Effector memory CD4-positive, alpha-beta T cell (primary cell): ENCODE measurements at regions not wholly inside any gene's neighbourhood (a gene's known extent, or its start where the extent isn't known, plus 50 kb on each side); places are given as distances from the start of the nearest gene placed in this dataset.
A peak's percentile ranks its signal among the peaks of the same experiment; 100 is the strongest.

Source experiments
- DNase-seq, 3 donors: peaks; one replicate each; pipeline ENCODE4 v3.0.0-alpha.2; 2020
- H3K27ac ChIP-seq: 2 replicates; pipeline ENCODE4 v1.7.0; 2013; ENCODE audit warnings: mild to moderate bottlenecking, low read length, moderate library complexity; ENCODE audit not compliant: insufficient read depth, poor library complexity, severe bottlenecking
- H3K27me3 ChIP-seq: replicated peaks from 2 replicates; pipeline ENCODE4 v1.7.0; 2013; ENCODE audit warnings: mild to moderate bottlenecking, low read length; ENCODE audit not compliant: insufficient read depth, control insufficient read depth, poor library complexity, severe bottlenecking
- H3K36me3 ChIP-seq: 2 replicates; pipeline ENCODE4 v1.7.0; 2013; ENCODE audit warnings: mild to moderate bottlenecking, low read length, moderate library complexity; ENCODE audit not compliant: control insufficient read depth, insufficient read depth
- H3K4me1 ChIP-seq: 2 replicates; pipeline ENCODE4 v1.7.0; 2013; ENCODE audit warnings: low read length, mild to moderate bottlenecking; ENCODE audit not compliant: control insufficient read depth, insufficient read depth, poor library complexity, severe bottlenecking
- H3K4me3 ChIP-seq: 2 replicates; pipeline ENCODE4 v1.7.0; 2013; ENCODE audit warnings: low read length, low read depth, mild to moderate bottlenecking; ENCODE audit not compliant: insufficient read depth, poor library complexity, severe bottlenecking
- H3K9me3 ChIP-seq: 2 replicates; pipeline ENCODE4 v1.7.0; 2013; ENCODE audit warnings: mild to moderate bottlenecking, low read length, moderate library complexity; ENCODE audit not compliant: control insufficient read depth

DNA sequence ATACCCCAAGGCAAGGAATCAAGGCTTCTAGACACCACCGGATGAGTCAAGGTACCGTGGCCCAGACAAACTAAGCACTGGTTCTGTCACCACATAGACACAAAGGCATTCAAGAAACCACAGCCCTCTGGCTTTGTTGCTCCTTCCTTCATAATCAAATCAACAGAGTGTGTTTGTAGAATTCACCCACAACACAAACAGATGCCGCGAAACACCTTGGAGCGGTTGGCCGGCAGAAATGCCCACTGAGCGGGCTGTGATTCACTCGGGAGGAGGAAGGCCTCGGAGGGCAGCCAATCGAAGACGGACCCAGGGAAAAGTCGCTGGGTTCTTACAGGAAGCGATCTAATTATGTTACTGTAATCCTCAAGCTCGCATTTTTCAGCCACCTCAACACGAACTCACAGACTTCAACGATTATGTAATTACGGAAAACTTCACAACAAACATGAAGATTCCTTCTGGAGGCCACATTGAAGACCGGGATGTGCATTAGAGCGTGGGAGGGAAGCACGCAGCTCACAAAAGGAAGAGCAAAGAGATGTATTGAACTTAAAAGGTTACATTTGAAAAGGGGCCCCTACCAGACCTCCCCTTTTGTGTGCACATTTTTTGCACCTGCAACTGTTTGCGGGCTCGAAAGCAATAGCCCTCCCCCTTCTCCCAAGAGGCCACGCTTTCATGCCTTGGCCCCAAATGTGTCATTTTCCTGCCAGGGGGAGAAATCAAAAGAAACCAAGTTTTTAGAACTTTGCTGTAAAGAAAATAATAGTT is 184.7 kb upstream of the PREP start:
- Histone ChIP-seq H3K4me1 (no peaks in the 10 kb centered on the region), H3K4me3 (peak overlapping the region; percentile 24), H3K27ac (no peak overlapping the region), H3K27me3 (no peaks in the 10 kb centered on the region), H3K9me3 (no peaks in the 10 kb centered on the region), H3K36me3 (no peaks in the 10 kb centered on the region)
- DNase-seq, result peak in 1 of 3 donors; percentile 17

GRCh38 chr6:105578179-105578707 is 175.4 kb upstream of the PREP start:
- Histone ChIP-seq H3K27ac (no peak overlapping the region), H3K4me1 (no peaks in the 10 kb centered on the region), H3K27me3 (peaks cover 3% of the 10 kb centered on the region), H3K9me3 (no peaks in the 10 kb centered on the region), H3K36me3 (no peaks in the 10 kb centered on the region), H3K4me3 (no peak overlapping the region)
- no peak for DNase-seq

DNA sequence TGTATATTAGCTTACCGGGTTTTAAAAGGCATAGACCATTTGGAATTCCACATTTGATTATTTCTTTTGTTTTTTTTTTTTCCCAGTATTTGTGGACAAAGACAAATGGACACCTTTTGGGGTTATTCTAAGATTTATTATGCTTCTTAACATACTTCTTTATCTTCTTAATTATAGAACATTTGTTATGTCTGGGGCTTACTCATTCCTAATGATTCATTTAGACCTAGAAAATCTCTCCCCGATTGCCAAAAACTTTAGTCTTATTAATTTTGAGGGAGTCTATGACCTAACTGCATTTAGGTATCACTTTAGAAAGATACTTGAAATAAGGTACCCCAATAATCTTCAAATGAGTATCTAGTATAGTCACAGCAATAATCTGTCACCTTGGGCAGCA is 170.7 kb upstream of the PREP start:
- DNase-seq, result no peak
- H3K27ac ChIP-seq, result no peak overlapping the region
- H3K4me1 ChIP-seq, result no peaks in the 10 kb centered on the region
- no peaks in the 10 kb centered on the region for H3K9me3 ChIP-seq
- H3K36me3 ChIP-seq, result no peaks in the 10 kb centered on the region
- peaks cover 3% of the 10 kb centered on the region for H3K27me3 ChIP-seq
- no peak overlapping the region for H3K4me3 ChIP-seq

GRCh38 chr6:105573138-105573537 is 170.3 kb upstream of the PREP start:
- DNase-seq, result no peak
- Histone ChIP-seq H3K4me3 (no peak overlapping the region), H3K27ac (no peak overlapping the region), H3K4me1 (no peaks in the 10 kb centered on the region), H3K27me3 (peaks cover 3% of the 10 kb centered on the region), H3K36me3 (no peaks in the 10 kb centered on the region), H3K9me3 (no peaks in the 10 kb centered on the region)

DNA sequence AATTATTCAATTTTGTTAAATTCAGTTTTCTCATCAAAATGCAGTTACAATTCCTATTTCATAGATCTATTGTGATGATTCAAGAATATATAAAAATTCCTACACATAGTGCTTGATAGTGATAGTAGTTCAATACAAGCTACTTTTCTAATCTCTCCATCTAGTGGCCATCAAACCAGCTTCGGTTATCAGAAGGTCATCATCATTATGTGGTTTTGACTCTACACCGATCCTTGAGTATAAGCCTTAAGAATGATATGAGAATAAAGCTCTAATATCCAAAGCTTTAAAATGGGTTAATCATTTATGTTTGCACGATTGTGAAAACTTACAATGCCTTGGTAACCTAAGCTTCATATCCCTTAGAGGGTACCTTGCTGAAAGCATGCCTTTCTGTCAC is 167.5 kb upstream of the PREP start:
- H3K4me1 ChIP-seq, result no peaks in the 10 kb centered on the region
- peaks cover 3% of the 10 kb centered on the region for H3K27me3 ChIP-seq
- H3K36me3 ChIP-seq, result no peaks in the 10 kb centered on the region
- no peak overlapping the region for H3K4me3 ChIP-seq
- H3K27ac ChIP-seq, result no peak overlapping the region
- DNase-seq, result no peak
- no peaks in the 10 kb centered on the region for H3K9me3 ChIP-seq

- Histone ChIP-seq H3K36me3 (no peaks in the 10 kb centered on the region), H3K4me1 (no peaks in the 10 kb centered on the region), H3K4me3 (no peak overlapping the region), H3K27ac (no peak overlapping the region), H3K9me3 (no peaks in the 10 kb centered on the region), H3K27me3 (peaks cover 3% of the 10 kb centered on the region)
- no peak for DNase-seq
These were observed 166.8 kb upstream of the PREP start for GRCh38 chr6:105569706-105570105.

GRCh38 chr6:105568751-105569150 is 165.9 kb upstream of the PREP start:
- no peaks in the 10 kb centered on the region for H3K4me1 ChIP-seq
- H3K27ac ChIP-seq, result no peak overlapping the region
- no peaks in the 10 kb centered on the region for H3K36me3 ChIP-seq
- no peak overlapping the region for H3K4me3 ChIP-seq
- no peaks in the 10 kb centered on the region for H3K9me3 ChIP-seq
- H3K27me3 ChIP-seq, result peaks cover under 1% of the 10 kb centered on the region
- DNase-seq, result no peak

DNA sequence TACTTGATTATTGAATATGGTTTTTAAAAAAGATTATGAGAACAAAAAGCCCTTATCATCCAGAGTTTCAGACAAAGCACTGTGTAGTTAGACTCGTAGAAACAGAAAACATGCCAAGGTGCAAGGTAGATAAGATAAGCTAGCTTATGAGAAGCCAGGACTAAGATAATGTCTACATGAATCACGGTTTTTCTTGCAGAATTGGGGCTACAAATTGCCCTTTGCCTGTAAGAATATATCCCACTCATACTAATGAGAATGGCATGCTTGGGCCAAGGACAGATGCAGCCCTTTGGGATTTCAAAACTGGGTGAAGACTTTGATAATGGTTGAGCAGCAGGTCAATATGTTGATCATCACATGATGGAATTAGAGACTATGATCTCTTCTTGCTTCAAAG is 165.3 kb upstream of the PREP start:
- Histone ChIP-seq H3K27me3 (no peaks in the 10 kb centered on the region), H3K27ac (no peak overlapping the region), H3K4me3 (no peak overlapping the region), H3K36me3 (no peaks in the 10 kb centered on the region), H3K9me3 (no peaks in the 10 kb centered on the region), H3K4me1 (no peaks in the 10 kb centered on the region)
- no peak for DNase-seq

- Histone ChIP-seq H3K36me3 (no peaks in the 10 kb centered on the region), H3K4me1 (no peaks in the 10 kb centered on the region), H3K9me3 (no peaks in the 10 kb centered on the region), H3K27me3 (no peaks in the 10 kb centered on the region), H3K27ac (no peak overlapping the region), H3K4me3 (no peak overlapping the region)
- no peak for DNase-seq
These were observed 164.3 kb upstream of the PREP start for GRCh38 chr6:105567140-105567539.

DNA sequence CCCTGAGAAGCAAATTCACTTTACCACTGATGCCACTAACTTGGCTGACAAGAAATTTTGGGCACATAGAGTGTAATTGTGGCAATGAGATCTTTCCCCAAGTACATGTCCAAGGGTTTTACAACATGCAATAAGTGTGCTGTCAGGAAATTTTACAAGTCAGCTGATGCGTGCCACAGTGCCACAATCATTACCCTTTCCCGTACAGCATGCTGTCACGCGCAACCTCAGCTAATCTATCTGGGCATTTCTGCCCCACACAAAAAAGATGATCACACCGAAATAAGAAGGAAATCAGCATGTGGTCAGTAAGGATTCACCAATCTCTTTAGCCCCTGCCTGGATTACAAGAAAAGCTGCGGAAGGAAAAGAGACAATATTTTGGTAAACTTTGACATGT is 163.6 kb upstream of the PREP start:
- H3K36me3 ChIP-seq, result no peaks in the 10 kb centered on the region
- H3K4me1 ChIP-seq, result no peaks in the 10 kb centered on the region
- no peaks in the 10 kb centered on the region for H3K9me3 ChIP-seq
- no peak for DNase-seq
- no peak overlapping the region for H3K4me3 ChIP-seq
- no peak overlapping the region for H3K27ac ChIP-seq
- no peaks in the 10 kb centered on the region for H3K27me3 ChIP-seq
